WI38 (cell line): ENCODE measurements at regions not wholly inside any gene's neighbourhood (a gene's known extent, or its start where the extent isn't known, plus 50 kb on each side); places are given as distances from the start of the nearest gene placed in this dataset.

ENCODE experiments used
- H3K4me3 ChIP-seq: 2 replicates; pipeline ENCODE4 v1.5.1; 2011; ENCODE audit warnings: low read depth, mild to moderate bottlenecking, control low read depth, low read length
- TF ChIP-seq, protein P1 (sequence below): IDR thresholded peaks from 2 replicates; pipeline ENCODE4 v1.5.1; 2012; ENCODE audit warnings: low read depth, mild to moderate bottlenecking, control low read depth, low read length

DNA sequence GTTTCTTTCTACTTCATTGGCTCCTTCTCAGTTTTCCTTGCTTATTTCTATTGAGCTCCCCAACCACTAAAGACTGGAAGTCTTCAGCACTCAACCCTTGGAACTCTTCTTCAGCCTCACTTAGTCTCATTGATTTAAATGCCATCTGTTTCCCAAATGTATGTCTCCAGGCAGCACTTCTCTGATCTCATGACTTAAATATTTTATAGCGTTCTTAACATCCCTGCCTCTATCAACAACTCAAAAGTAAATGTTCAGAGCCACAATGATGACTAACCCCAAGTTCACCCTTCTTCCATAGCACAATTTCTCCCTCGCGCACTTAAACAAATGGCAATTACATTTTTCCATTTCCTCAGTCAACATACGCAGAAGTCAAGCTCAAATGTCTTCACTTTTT is 1393.3 kb downstream of the ARAP2 start:
- no peak overlapping the region for H3K4me3 ChIP-seq
- TF ChIP-seq, protein P1, sequence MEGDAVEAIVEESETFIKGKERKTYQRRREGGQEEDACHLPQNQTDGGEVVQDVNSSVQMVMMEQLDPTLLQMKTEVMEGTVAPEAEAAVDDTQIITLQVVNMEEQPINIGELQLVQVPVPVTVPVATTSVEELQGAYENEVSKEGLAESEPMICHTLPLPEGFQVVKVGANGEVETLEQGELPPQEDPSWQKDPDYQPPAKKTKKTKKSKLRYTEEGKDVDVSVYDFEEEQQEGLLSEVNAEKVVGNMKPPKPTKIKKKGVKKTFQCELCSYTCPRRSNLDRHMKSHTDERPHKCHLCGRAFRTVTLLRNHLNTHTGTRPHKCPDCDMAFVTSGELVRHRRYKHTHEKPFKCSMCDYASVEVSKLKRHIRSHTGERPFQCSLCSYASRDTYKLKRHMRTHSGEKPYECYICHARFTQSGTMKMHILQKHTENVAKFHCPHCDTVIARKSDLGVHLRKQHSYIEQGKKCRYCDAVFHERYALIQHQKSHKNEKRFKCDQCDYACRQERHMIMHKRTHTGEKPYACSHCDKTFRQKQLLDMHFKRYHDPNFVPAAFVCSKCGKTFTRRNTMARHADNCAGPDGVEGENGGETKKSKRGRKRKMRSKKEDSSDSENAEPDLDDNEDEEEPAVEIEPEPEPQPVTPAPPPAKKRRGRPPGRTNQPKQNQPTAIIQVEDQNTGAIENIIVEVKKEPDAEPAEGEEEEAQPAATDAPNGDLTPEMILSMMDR = no peak

DNA sequence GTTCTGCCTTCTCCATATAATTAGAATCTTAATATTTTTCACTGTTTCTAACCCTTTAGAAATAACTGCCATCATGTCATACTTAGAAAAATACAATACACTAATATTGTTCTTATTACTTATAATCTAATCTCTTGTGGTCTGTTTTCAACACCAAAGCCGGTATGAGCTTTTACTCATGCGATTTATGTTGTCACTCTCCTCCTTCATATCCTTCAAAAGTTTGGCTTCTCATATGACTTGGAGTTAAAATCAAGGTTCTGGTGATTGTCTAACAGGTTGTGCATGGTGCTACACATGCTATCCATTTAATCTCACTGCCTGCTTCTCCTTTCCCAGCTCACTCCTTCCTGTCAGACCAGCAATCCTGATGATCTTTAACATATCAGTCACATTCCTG is 1392.9 kb downstream of the ARAP2 start:
- H3K4me3 ChIP-seq = no peak overlapping the region
- TF ChIP-seq, protein P1 = no peak

DNA sequence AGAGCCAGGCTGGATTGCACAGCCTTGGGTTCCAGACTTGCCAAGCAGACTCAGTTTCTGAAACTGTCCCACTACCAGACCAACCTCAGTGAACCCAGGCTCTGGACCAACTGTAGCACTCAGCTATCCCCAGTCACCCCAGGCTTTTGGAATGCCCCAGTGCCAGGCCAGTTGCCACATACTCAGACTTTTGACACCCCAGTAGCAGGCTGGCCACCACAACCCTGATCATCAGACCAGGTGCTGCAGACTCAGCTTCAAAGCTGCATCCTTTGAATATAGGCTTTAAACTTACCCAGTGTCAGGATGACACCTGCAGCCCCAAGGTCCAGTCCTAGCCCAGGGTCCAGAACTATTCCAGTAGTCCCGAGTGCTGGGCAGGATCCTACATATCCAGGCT is 1389.9 kb downstream of the ARAP2 start:
- H3K4me3 ChIP-seq = no peak overlapping the region
- TF ChIP-seq, protein P1 = no peak

DNA sequence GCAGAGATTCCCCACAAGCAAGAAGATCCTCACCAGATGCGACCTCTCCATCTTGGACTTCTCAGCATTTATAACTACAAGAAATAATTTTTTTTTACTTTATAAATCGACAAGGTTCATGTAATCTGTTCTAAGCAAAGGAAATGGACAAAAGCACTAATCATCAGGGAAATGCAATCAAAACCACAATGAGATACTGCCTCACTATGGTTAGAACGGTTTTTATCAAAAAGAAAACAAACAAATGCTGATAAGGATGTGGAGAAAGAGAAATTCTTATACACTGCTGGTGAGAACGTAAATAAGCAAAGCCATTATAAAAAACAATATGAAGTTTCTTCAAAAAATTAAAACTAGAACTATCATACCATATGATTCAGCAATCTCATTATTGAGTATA is 1382.6 kb downstream of the ARAP2 start:
- TF ChIP-seq, protein P1 = no peak

DNA sequence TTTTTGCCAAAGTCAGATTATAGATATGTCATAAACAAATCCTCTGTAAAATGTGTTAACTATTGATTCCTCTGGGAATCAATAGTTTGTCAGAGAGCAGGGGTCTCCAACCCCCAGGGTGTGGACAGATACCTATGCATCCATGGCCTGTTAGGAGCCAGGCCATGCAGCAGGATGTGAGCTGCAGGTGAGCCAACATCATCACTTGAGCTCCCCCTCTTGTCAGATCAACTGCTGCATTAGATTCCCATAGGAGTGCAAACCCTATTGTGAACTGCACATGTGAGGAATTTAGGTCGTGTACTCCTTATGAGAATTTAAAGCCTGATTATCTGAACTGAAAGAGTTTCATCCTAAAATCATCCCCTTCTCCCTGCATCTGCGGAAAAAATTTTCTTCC is 1365.4 kb downstream of the ARAP2 start:
- no peak overlapping the region for H3K4me3 ChIP-seq
- TF ChIP-seq, protein P1 = no peak

More for the DNA sequence above, 1382.6 kb downstream of the ARAP2 start:
- H3K4me3 ChIP-seq = no peak overlapping the region

DNA sequence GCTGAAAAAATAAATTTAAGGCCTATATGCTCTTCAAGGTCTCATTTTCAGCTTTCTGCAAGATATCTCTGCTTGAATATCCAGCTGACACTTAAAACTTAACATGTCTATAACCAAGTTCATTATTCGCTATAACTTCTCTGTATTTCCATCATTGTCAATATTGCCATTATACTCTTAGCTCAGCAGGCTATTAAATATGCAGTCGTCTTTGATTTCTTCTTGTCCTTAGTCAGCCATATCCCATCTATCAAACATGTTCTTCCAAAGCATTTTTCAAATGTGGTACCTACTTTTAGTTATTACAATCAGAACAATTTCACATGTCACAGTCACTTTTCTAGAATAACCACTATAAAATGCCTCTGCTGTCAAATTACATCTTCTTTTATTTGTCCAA is 1364.1 kb downstream of the ARAP2 start:
- no peak overlapping the region for H3K4me3 ChIP-seq
- TF ChIP-seq, protein P1 = no peak

DNA sequence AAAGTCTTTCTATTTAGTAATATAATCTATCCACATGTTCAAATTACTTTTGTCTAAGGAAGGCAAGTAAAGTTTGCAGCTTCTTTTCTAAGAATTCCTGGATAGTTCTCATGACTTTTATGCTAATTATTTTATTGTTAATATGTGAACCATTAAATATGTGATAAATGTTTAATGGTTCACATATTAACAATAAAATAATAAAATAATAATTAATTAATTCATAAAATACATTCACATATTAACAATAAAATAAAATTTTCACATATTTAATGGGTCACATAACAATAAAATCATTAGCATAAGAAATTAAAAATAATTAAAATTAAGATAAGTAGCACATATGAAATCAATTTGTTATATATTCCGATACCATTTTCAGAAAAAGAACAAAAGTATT is 1352.4 kb downstream of the ARAP2 start:
- TF ChIP-seq, protein P1 = no peak
- no peak overlapping the region for H3K4me3 ChIP-seq
